IMR-90 (cell line): ENCODE measurements at regions not wholly inside any gene's neighbourhood (a gene's known extent, or its start where the extent isn't known, plus 50 kb on each side); places are given as distances from the start of the nearest gene placed in this dataset.

Source experiments
- ATAC-seq: fragments of 200-7000 bp; cut with Tn5 transposase; 2 replicates; pipeline ENCODE4 v1.9.1; 2020; ENCODE audit warnings: low read depth, mild to moderate bottlenecking, moderate library complexity
- BruUV-seq: library from RNA; stranded (reverse); fragments of 400-500 nt; replicated peaks from 2 replicates; lab custom pipeline; 2021; lab: Mats Ljungman, UMichigan
- CTCF ChIA-PET: fragments of 300-600 bp; formaldehyde crosslinking; extraction: SDS; loops from one replicate; lab custom pipeline; 2021; ENCODE audit warnings: antibody characterized with exemption; lab: Yijun Ruan, JAX
- POLR2A ChIA-PET: fragments of 300-600 bp; sonication (Branson Sonifier 250); formaldehyde crosslinking; loops from one replicate; lab custom pipeline; 2022; ENCODE audit warnings: antibody characterized with exemption; ENCODE audit not compliant: unreplicated experiment; lab: Charles Lee
- DNase-seq: peaks from one replicate; pipeline ENCODE4 v3.0.0; 2013
- H2AFZ ChIP-seq: replicated peaks from 2 replicates; pipeline ENCODE3; 2013; ENCODE audit warnings: low read length, mild to moderate bottlenecking; ENCODE audit not compliant: poor library complexity
- H2AK5ac ChIP-seq: 2 replicates; pipeline ENCODE4 v1.6.1; 2013; ENCODE audit warnings: low read depth, low read length, inconsistent platforms
- H2AK9ac ChIP-seq: replicated peaks from 2 replicates; pipeline ENCODE3; 2013; ENCODE audit warnings: mild to moderate bottlenecking, low read depth, low read length, moderate library complexity; ENCODE audit not compliant: poor library complexity
- H2BK120ac ChIP-seq: 2 replicates; pipeline ENCODE4 v1.6.1; 2013; ENCODE audit warnings: low read depth, low read length, inconsistent platforms
- H2BK15ac ChIP-seq: 3 replicates; pipeline ENCODE4 v1.6.1; 2013; ENCODE audit warnings: low read depth, low read length, inconsistent platforms
- H2BK20ac ChIP-seq: 2 replicates; pipeline ENCODE4 v1.6.1; 2013; ENCODE audit warnings: low read depth, mild to moderate bottlenecking, inconsistent platforms, low read length, moderate library complexity
- H2BK5ac ChIP-seq: 2 replicates; pipeline ENCODE4 v1.6.1; 2013; ENCODE audit warnings: mild to moderate bottlenecking, low read depth, low read length, inconsistent platforms; ENCODE audit not compliant: poor library complexity, severe bottlenecking
- H3K14ac ChIP-seq: replicated peaks from 2 replicates; pipeline ENCODE4 v1.6.1; 2013; ENCODE audit warnings: low read depth, low read length, inconsistent platforms
- H3K18ac ChIP-seq: 2 replicates; pipeline ENCODE4 v1.6.1; 2013; ENCODE audit warnings: low read depth, low read length, control low read depth
- H3K23ac ChIP-seq: 2 replicates; pipeline ENCODE4 v1.6.1; 2013; ENCODE audit warnings: low read depth, low read length, inconsistent platforms
- H3K27ac ChIP-seq: 2 replicates; pipeline ENCODE4 v1.5.1; 2013; ENCODE audit warnings: mild to moderate bottlenecking, control low read depth, low read length; ENCODE audit not compliant: insufficient read depth
- H3K27me3 ChIP-seq: 2 replicates; pipeline ENCODE4 v1.6.1; 2013; ENCODE audit warnings: low read length; ENCODE audit not compliant: control insufficient read depth, insufficient read depth
- H3K36me3 ChIP-seq: 2 replicates; pipeline ENCODE4 v1.6.1; 2013; ENCODE audit warnings: low read length, mixed read lengths; ENCODE audit not compliant: control insufficient read depth, insufficient read depth
- H3K4ac ChIP-seq: 2 replicates; pipeline ENCODE4 v1.6.1; 2013; ENCODE audit warnings: low read depth, low read length, inconsistent platforms
- H3K4me1 ChIP-seq: 2 replicates; pipeline ENCODE4 v1.6.1; 2013; ENCODE audit warnings: low read length, mixed read lengths; ENCODE audit not compliant: control insufficient read depth, insufficient read depth
- H3K4me2 ChIP-seq: 2 replicates; pipeline ENCODE4 v1.6.1; 2013; ENCODE audit warnings: low read depth, mild to moderate bottlenecking, control low read depth, low read length, moderate library complexity
- H3K4me3 ChIP-seq: 2 replicates; pipeline ENCODE4 v1.5.1; 2013; ENCODE audit warnings: low read depth, mild to moderate bottlenecking, control low read depth, low read length, moderate library complexity; ENCODE audit not compliant: insufficient read depth
- H3K56ac ChIP-seq: 2 replicates; pipeline ENCODE4 v1.6.1; 2013; ENCODE audit warnings: low read length, inconsistent platforms; ENCODE audit not compliant: insufficient read depth; ENCODE audit errors: extremely low read depth
- H3K79me1 ChIP-seq, 2 experiments: 2 replicates each; pipeline ENCODE4 v1.6.1; 2013; ENCODE audit warnings: low read length in 2 of 2, inconsistent platforms in 1 of 2, low read depth in 1 of 2
- H3K9ac ChIP-seq: 2 replicates; pipeline ENCODE4 v1.6.1; 2013; ENCODE audit warnings: low read depth, low read length, control low read depth
- H3K9me1 ChIP-seq: 2 replicates; pipeline ENCODE4 v1.6.1; 2013; ENCODE audit warnings: low read length, inconsistent platforms; ENCODE audit not compliant: insufficient read depth
- H3K9me3 ChIP-seq: 2 replicates; pipeline ENCODE4 v1.6.1; 2013; ENCODE audit warnings: low read length; ENCODE audit not compliant: control insufficient read depth, insufficient read depth
- H4K20me1 ChIP-seq: 2 replicates; pipeline ENCODE4 v1.6.1; 2013; ENCODE audit warnings: low read length, inconsistent platforms; ENCODE audit not compliant: insufficient read depth
- H4K5ac ChIP-seq: 2 replicates; pipeline ENCODE4 v1.6.1; 2013; ENCODE audit warnings: mild to moderate bottlenecking, low read depth, low read length, control low read depth
- H4K8ac ChIP-seq, 2 experiments: 2 replicates each; pipeline ENCODE4 v1.6.1; 2013; ENCODE audit warnings: low read depth in 2 of 2, low read length in 2 of 2, control low read depth in 1 of 2, inconsistent platforms in 1 of 2
- H4K91ac ChIP-seq: 2 replicates; pipeline ENCODE4 v1.6.1; 2013; ENCODE audit warnings: low read depth, low read length, inconsistent platforms; ENCODE audit not compliant: insufficient read depth
- BHLHE40 ChIP-seq: fragments of 150-350 bp; IDR thresholded peaks from 2 replicates; pipeline ENCODE4 v1.6.1; 2016; ENCODE audit warnings: mild to moderate bottlenecking, low read depth, low read length
- CEBPB ChIP-seq: IDR thresholded peaks from 2 replicates; pipeline ENCODE4 v1.6.1; 2012; ENCODE audit warnings: low read depth, low read length, improper control_type of control experiment
- CHD1 ChIP-seq: IDR thresholded peaks from 2 replicates; pipeline ENCODE4 v1.6.1; 2012; ENCODE audit warnings: low read depth, low read length, improper control_type of control experiment
- FOS ChIP-seq: fragments of 150-350 bp; IDR thresholded peaks from 2 replicates; pipeline ENCODE4 v1.6.1; 2016; ENCODE audit warnings: low read depth, low read length
- MAFK ChIP-seq: IDR thresholded peaks from 2 replicates; pipeline ENCODE4 v1.6.1; 2012; ENCODE audit warnings: low read depth, low read length, improper control_type of control experiment
- MAZ ChIP-seq: IDR thresholded peaks from 2 replicates; pipeline ENCODE4 v1.6.1; 2012; ENCODE audit warnings: low read depth, mild to moderate bottlenecking, low read length, improper control_type of control experiment, moderate library complexity, borderline replicate concordance
- MXI1 ChIP-seq: IDR thresholded peaks from 2 replicates; pipeline ENCODE4 v1.6.1; 2012; ENCODE audit warnings: low read depth, mild to moderate bottlenecking, low read length, moderate library complexity, borderline replicate concordance
- NFE2L2 ChIP-seq: fragments of 150-350 bp; IDR thresholded peaks from 2 replicates; pipeline ENCODE4 v1.6.1; 2016; ENCODE audit warnings: low read depth, mild to moderate bottlenecking, low read length
- POLR2A ChIP-seq: IDR thresholded peaks from 2 replicates; pipeline ENCODE4 v1.6.1; 2012; ENCODE audit warnings: mild to moderate bottlenecking, low read depth, low read length
- RAD21 ChIP-seq: IDR thresholded peaks from 2 replicates; pipeline ENCODE4 v1.6.1; 2012; ENCODE audit warnings: low read length, improper control_type of control experiment
- RCOR1 ChIP-seq: IDR thresholded peaks from 2 replicates; pipeline ENCODE4 v1.6.1; 2012; ENCODE audit warnings: mild to moderate bottlenecking, low read length, improper control_type of control experiment; ENCODE audit not compliant: insufficient replicate concordance
- SMC3 ChIP-seq: fragments of 150-350 bp; IDR thresholded peaks from 2 replicates; pipeline ENCODE4 v1.6.1; 2016; ENCODE audit warnings: low read depth, mild to moderate bottlenecking, antibody characterized with exemption, low read length, moderate library complexity
- WGBS, 2 experiments: methylation state at CpG; one replicate each; pipeline versions ENCODE4 v1.1.5 to v1.1.7; 2013; ENCODE audit warnings: missing lambda C conversion rate in 2 of 2; ENCODE audit not compliant: insufficient read length in 1 of 2; ENCODE audit errors: extremely low coverage in 2 of 2; 5-methylcytosine and 5-hydroxymethylcytosine counted together
- dilution Hi-C: fragments of 300-500 bp; cut with HindIII; formaldehyde crosslinking; loops from one replicate; pipeline ENCODE4 v1.14.3; 2018; ENCODE audit warnings: low sequenced_read_pairs; ENCODE audit not compliant: unreplicated experiment
- in situ Hi-C: fragments of 300-500 bp; cut with MboI; formaldehyde crosslinking; loops from 3 replicates; pipeline ENCODE4 v1.14.3; 2019; ENCODE audit warnings: low sequenced_read_pairs, inconsistent platforms, mixed read lengths
- intact Hi-C: fragments of 100-400 bp; cut with micrococcal nuclease; formaldehyde crosslinking; loops from 2 replicates; pipeline ENCODE4 v1.10.0; 2022
- TF ChIP-seq, protein P1 (sequence below): fragments of 150-350 bp; IDR thresholded peaks from 2 replicates; pipeline ENCODE4 v1.6.1; 2017; ENCODE audit warnings: mild to moderate bottlenecking, antibody characterized with exemption, low read length, low read depth
- TF ChIP-seq, protein P2 (sequence below): fragments of 150-350 bp; IDR thresholded peaks from 2 replicates; pipeline ENCODE4 v1.6.1; 2016; ENCODE audit warnings: low read depth, mild to moderate bottlenecking, low read length, moderate library complexity, borderline replicate concordance
- TF ChIP-seq, protein P3 (sequence below): conservative IDR thresholded peaks from 2 replicates; pipeline ENCODE4 v1.5.1; 2012; ENCODE audit warnings: mild to moderate bottlenecking, low read depth, low read length, improper control_type of control experiment

DNA sequence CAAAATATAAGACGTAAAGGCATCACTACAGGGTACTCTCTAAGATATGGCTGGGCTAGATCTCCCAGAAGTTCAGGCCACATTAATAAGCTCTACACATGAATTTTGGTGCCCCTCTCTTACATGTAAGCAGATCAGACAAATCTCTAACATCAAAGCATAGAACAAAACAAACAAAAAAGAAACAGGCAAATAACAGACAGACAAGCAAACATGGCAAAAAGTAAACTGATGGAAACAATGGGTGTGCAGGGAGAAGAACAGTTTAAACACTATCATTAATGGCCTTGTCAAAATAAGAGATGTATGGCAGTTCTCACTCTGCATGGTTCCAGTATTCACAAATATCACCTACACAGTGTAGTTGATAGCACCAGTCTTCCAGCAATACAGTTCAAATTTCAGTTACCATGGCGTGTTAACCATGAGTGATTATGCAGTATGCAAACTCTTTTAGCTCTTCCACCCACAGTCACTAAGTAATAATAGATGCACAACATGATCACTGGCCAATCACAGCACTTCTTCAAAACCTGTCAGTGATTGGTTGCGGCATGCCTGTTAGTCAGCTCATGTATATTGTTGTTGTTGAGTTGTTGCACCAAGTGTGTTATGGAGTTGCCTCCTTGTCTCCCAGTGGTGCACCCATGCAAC lies 110.7 kb upstream of the TLR3 start:
- H3K79me1 ChIP-seq, result no peaks in the 10 kb centered on the region
- no peak overlapping the region for H4K8ac ChIP-seq
- H4K91ac ChIP-seq, result no peak overlapping the region
- H4K20me1 ChIP-seq, result no peaks in the 10 kb centered on the region
- H3K23ac ChIP-seq, result no peak overlapping the region
- no peak overlapping the region for H2BK20ac ChIP-seq
- H3K9me3 ChIP-seq, result no peaks in the 10 kb centered on the region
- BruUV-seq, result no TSS peak
- H2AFZ ChIP-seq, result no peak overlapping the region
- intact Hi-C loops (no loop called here), dilution Hi-C loops (no loop called here), in situ Hi-C loops (no loop called here)
- H2BK15ac ChIP-seq, result no peak overlapping the region
- DNase-seq (no peak), ATAC-seq (no peak)
- H3K56ac ChIP-seq, result no peak overlapping the region
- H3K9me1 ChIP-seq, result no peaks in the 10 kb centered on the region
- no peak overlapping the region for H3K4ac ChIP-seq
- H4K5ac ChIP-seq, result no peak overlapping the region
- H3K4me1 ChIP-seq, result no peaks in the 10 kb centered on the region
- no peak overlapping the region for H2BK5ac ChIP-seq
- H3K27me3 ChIP-seq, result no peaks in the 10 kb centered on the region; the same call in 1 of the 2 replicates
- H3K18ac ChIP-seq, result no peak overlapping the region
- no peak overlapping the region for H3K4me3 ChIP-seq
- H2AK5ac ChIP-seq, result no peak overlapping the region
- no peak overlapping the region for H2AK9ac ChIP-seq
- ChIA-PET CTCF (no interaction called here), POLR2A (no interaction called here)
- TF ChIP-seq SMC3 (no peak), POLR2A (no peak), FOS (no peak), CHD1 (no peak), RAD21 (no peak), MXI1 (no peak), CEBPB (no peak), NFE2L2 (no peak), BHLHE40 (no peak), RCOR1 (no peak), MAZ (no peak), MAFK (no peak)
- TF ChIP-seq, protein P1, sequence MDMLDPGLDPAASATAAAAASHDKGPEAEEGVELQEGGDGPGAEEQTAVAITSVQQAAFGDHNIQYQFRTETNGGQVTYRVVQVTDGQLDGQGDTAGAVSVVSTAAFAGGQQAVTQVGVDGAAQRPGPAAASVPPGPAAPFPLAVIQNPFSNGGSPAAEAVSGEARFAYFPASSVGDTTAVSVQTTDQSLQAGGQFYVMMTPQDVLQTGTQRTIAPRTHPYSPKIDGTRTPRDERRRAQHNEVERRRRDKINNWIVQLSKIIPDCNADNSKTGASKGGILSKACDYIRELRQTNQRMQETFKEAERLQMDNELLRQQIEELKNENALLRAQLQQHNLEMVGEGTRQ, result no peak
- TF ChIP-seq, protein P2, sequence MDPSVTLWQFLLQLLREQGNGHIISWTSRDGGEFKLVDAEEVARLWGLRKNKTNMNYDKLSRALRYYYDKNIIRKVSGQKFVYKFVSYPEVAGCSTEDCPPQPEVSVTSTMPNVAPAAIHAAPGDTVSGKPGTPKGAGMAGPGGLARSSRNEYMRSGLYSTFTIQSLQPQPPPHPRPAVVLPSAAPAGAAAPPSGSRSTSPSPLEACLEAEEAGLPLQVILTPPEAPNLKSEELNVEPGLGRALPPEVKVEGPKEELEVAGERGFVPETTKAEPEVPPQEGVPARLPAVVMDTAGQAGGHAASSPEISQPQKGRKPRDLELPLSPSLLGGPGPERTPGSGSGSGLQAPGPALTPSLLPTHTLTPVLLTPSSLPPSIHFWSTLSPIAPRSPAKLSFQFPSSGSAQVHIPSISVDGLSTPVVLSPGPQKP, result no peak
- TF ChIP-seq, protein P3, sequence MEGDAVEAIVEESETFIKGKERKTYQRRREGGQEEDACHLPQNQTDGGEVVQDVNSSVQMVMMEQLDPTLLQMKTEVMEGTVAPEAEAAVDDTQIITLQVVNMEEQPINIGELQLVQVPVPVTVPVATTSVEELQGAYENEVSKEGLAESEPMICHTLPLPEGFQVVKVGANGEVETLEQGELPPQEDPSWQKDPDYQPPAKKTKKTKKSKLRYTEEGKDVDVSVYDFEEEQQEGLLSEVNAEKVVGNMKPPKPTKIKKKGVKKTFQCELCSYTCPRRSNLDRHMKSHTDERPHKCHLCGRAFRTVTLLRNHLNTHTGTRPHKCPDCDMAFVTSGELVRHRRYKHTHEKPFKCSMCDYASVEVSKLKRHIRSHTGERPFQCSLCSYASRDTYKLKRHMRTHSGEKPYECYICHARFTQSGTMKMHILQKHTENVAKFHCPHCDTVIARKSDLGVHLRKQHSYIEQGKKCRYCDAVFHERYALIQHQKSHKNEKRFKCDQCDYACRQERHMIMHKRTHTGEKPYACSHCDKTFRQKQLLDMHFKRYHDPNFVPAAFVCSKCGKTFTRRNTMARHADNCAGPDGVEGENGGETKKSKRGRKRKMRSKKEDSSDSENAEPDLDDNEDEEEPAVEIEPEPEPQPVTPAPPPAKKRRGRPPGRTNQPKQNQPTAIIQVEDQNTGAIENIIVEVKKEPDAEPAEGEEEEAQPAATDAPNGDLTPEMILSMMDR, result no peak
- H3K14ac ChIP-seq, result no peak overlapping the region
- H3K4me2 ChIP-seq, result no peak overlapping the region
- no peaks in the 10 kb centered on the region for H3K36me3 ChIP-seq
- WGBS, 2 experiments, result no CpG with 5 or more reads among the region's 3 CpGs
- H2BK120ac ChIP-seq, result no peak overlapping the region
- no peak overlapping the region for H3K9ac ChIP-seq
- no peak overlapping the region for H3K27ac ChIP-seq
